HCT116 (cell line): ENCODE measurements at regions not wholly inside any gene's neighbourhood (a gene's known extent, or its start where the extent isn't known, plus 50 kb on each side); places are given as distances from the start of the nearest gene placed in this dataset.
"Not testable (repeated sequence)": the region's sequence is repeated elsewhere in the genome, so short reads cannot be mapped to it uniquely, and the experiment has no call there.

Experiments
- ATAC-seq: fragments of 200-7000 bp; cut with Tn5 transposase; 2 replicates; pipeline ENCODE4 v1.9.1; 2020; ENCODE audit warnings: mild to moderate bottlenecking, moderate library complexity
- BruUV-seq: library from RNA; stranded (reverse); fragments of 400-500 nt; replicated peaks from 2 replicates; lab custom pipeline; 2021; lab: Mats Ljungman, UMichigan
- CTCF ChIA-PET: fragments of 300-600 bp; sonication (Branson Sonifier 250); formaldehyde crosslinking; loops from one replicate; lab custom pipeline; 2021; ENCODE audit warnings: antibody characterized with exemption; lab: Charles Lee
- POLR2A ChIA-PET: fragments of 300-600, 350-600 bp; sonication (Branson Sonifier 250); formaldehyde crosslinking; loops from one replicate; lab custom pipeline; 2021; ENCODE audit warnings: antibody characterized with exemption; lab: Charles Lee
- RAD21 ChIA-PET, 2 experiments: fragments of 300-600 bp; sonication (Branson Sonifier 250); formaldehyde crosslinking; loops; one replicate each; lab custom pipeline; 2023; ENCODE audit warnings: low total read pairs in 2 of 2; ENCODE audit not compliant: uncharacterized antibody in 2 of 2, unreplicated experiment in 2 of 2, low non-redundant PET in 1 of 2; lab: Charles Lee
- DNase-seq: peaks from one replicate; pipeline ENCODE4 v3.0.0-alpha.2; 2010; ENCODE audit warnings: low read depth, low spot score
- H2AFZ ChIP-seq: fragments of 200-600 bp; shearing (Covaris generic), sonication (generic); 2 replicates; pipeline ENCODE4 v1.6.1; 2017; ENCODE audit warnings: low read depth, mixed run types, mixed read lengths, antibody characterized with exemption, low read length; ENCODE audit not compliant: poor library complexity, severe bottlenecking
- H3K27ac ChIP-seq: 2 replicates; pipeline ENCODE4 v1.5.1; 2012; ENCODE audit warnings: low read depth, low read length
- H3K27me3 ChIP-seq: fragments of 200-600 bp; sonication (generic); 2 replicates; pipeline ENCODE4 v1.6.1; 2016; ENCODE audit warnings: mixed run types, low read length, mixed read lengths; ENCODE audit not compliant: insufficient read depth
- H3K36me3 ChIP-seq, 2 experiments: fragments of 200-500 bp in 1 of 2; fragments of 200-600 bp in 1 of 2; sonication (Bioruptor generic) in 1 of 2; sonication (generic) in 1 of 2; 2 replicates each; pipeline versions ENCODE4 v1.5.1 to v1.6.1; 2014 to 2016; ENCODE audit warnings: low read length in 2 of 2, inconsistent platforms in 1 of 2, mixed read lengths in 1 of 2, mixed run types in 1 of 2; ENCODE audit not compliant: insufficient read depth in 2 of 2, control insufficient read depth in 1 of 2
- H3K4me1 ChIP-seq, 2 experiments: fragments of 200-600 bp in 1 of 2; sonication (generic) in 1 of 2; 2 replicates each; pipeline versions ENCODE4 v1.5.1 to v1.6.1; 2012 to 2017; ENCODE audit warnings: low read length in 2 of 2, inconsistent platforms in 1 of 2, mild to moderate bottlenecking in 1 of 2, mixed read lengths in 1 of 2, mixed run types in 1 of 2, moderate library complexity in 1 of 2; ENCODE audit not compliant: insufficient read depth in 2 of 2, control insufficient read depth in 1 of 2
- H3K4me2 ChIP-seq: fragments of 200-600 bp; sonication (generic); 2 replicates; pipeline ENCODE4 v1.6.1; 2017; ENCODE audit warnings: mixed run types, low read length, mixed read lengths
- H3K4me3 ChIP-seq, 2 experiments: fragments of 200-600 bp in 1 of 2; sonication (generic) in 1 of 2; replicated peaks in 1 of 2; 2 replicates each; pipeline ENCODE4 v1.5.1; 2011 to 2016; ENCODE audit warnings: low read length in 2 of 2, control low read depth in 1 of 2, low read depth in 1 of 2, mild to moderate bottlenecking in 1 of 2, mixed read lengths in 1 of 2, mixed run types in 1 of 2
- H3K79me2 ChIP-seq: fragments of 200-600 bp; sonication (generic); 2 replicates; pipeline ENCODE4 v1.6.1; 2017; ENCODE audit warnings: mild to moderate bottlenecking, mixed run types, low read length, moderate library complexity, mixed read lengths; ENCODE audit not compliant: insufficient read depth
- H3K9ac ChIP-seq: fragments of 200-600 bp; sonication (generic); 2 replicates; pipeline ENCODE4 v1.6.1; 2016; ENCODE audit warnings: low read length, mixed read lengths
- H3K9me2 ChIP-seq: fragments of 200-600 bp; sonication (generic), shearing (Covaris generic); 2 replicates; pipeline ENCODE4 v1.6.1; 2017; ENCODE audit warnings: mixed run types, mild to moderate bottlenecking, moderate library complexity; ENCODE audit not compliant: insufficient read depth
- H3K9me3 ChIP-seq, 2 experiments: fragments of 200-500 bp in 1 of 2; fragments of 200-600 bp in 1 of 2; sonication (Bioruptor generic) in 1 of 2; sonication (generic) in 1 of 2; 2 replicates each; pipeline ENCODE4 v1.6.1; 2014 to 2017; ENCODE audit warnings: low read length in 2 of 2, mixed read lengths in 2 of 2, inconsistent platforms in 1 of 2, low read depth in 1 of 2, mild to moderate bottlenecking in 1 of 2, mixed run types in 1 of 2, moderate library complexity in 1 of 2; ENCODE audit not compliant: control insufficient read depth in 1 of 2, insufficient read depth in 1 of 2
- H4K20me1 ChIP-seq: fragments of 200-600 bp; sonication (generic), shearing (Covaris generic); 2 replicates; pipeline ENCODE4 v1.6.1; 2017; ENCODE audit warnings: mixed run types, mild to moderate bottlenecking, moderate library complexity; ENCODE audit not compliant: insufficient read depth
- ATF3 ChIP-seq: IDR thresholded peaks from 2 replicates; pipeline ENCODE4 v1.6.1; 2012
- CEBPB ChIP-seq: IDR thresholded peaks from 2 replicates; pipeline ENCODE4 v1.6.1; 2012; ENCODE audit warnings: low read depth
- EZH2 ChIP-seq: fragments of 200-600 bp; sonication (generic); IDR thresholded peaks from 2 replicates; pipeline ENCODE4 v1.6.1; 2017; ENCODE audit warnings: antibody characterized with exemption, mixed run types
- EZH2phosphoT487 ChIP-seq: fragments of 200-600 bp; IDR thresholded peaks from 2 replicates; pipeline ENCODE4 v1.6.1; 2018; ENCODE audit warnings: antibody characterized with exemption, borderline replicate concordance
- POLR2A ChIP-seq: IDR thresholded peaks from 2 replicates; pipeline ENCODE4 v1.7.0; 2011; ENCODE audit warnings: borderline replicate concordance; ENCODE audit not compliant: insufficient read depth, insufficient read length; ENCODE audit errors: extremely low read depth
- RAD21 ChIP-seq: IDR thresholded peaks from 2 replicates; pipeline ENCODE4 v1.6.1; 2012; ENCODE audit warnings: low read depth, mild to moderate bottlenecking
- SIN3A ChIP-seq: IDR thresholded peaks from 2 replicates; pipeline ENCODE4 v1.6.1; 2012; ENCODE audit warnings: low read depth
- SP1 ChIP-seq: IDR thresholded peaks from 2 replicates; pipeline ENCODE4 v1.6.1; 2012; ENCODE audit warnings: low read depth
- SRF ChIP-seq: IDR thresholded peaks from 2 replicates; pipeline ENCODE4 v1.6.1; 2012; ENCODE audit warnings: low read depth
- TCF7L2 ChIP-seq: IDR thresholded peaks from 2 replicates; pipeline ENCODE4 v1.7.0; 2011; ENCODE audit warnings: borderline replicate concordance, inconsistent platforms; ENCODE audit not compliant: insufficient read depth, insufficient read length; ENCODE audit errors: extremely low read depth
- YY1 ChIP-seq: IDR thresholded peaks from 2 replicates; pipeline ENCODE4 v1.6.1; 2011; ENCODE audit warnings: low read length, low read depth, moderate library complexity, mild to moderate bottlenecking; ENCODE audit not compliant: insufficient replicate concordance; ENCODE audit errors: extremely low read depth
- ZNF274 ChIP-seq: fragments of 200-500 bp; sonication (Bioruptor generic); IDR thresholded peaks from 2 replicates; pipeline ENCODE4 v1.6.1; 2014; ENCODE audit warnings: mild to moderate bottlenecking, low read depth, low read length, inconsistent platforms
- intact Hi-C: fragments of 100-400 bp; cut with micrococcal nuclease; formaldehyde crosslinking; loops from 2 replicates; pipeline ENCODE4 v1.10.0; 2022
- TF ChIP-seq, protein P1 (sequence below): IDR thresholded peaks from 2 replicates; pipeline ENCODE4 v1.6.1; 2011; ENCODE audit warnings: mild to moderate bottlenecking, low read length, moderate library complexity; ENCODE audit not compliant: insufficient replicate concordance; ENCODE audit errors: extremely low read depth

DNA sequence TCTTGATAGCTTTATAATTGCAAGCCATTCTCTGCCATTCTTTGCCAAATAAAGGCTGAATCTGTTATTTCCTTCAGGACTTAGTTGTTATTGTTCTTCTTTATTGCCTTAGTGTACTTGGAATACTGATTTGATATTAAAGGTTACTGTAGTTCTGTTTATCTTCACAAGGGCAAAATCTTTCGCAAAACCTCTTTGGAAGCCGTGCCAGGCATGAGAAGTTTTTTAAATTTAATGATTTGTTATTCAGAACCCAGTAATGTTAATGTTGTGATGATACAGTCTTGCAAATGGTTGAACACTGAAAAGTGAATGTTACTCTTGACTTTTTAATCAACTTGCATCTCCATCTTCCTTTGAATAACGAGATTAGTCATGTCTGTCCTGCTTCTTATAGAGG, 1225.2 kb upstream of the GOT2 start:
- DNase-seq (no peak), ATAC-seq (no peak)
- H3K27ac ChIP-seq = no peak overlapping the region
- ChIA-PET CTCF (no interaction called here), RAD21 (no interaction called here), POLR2A (no interaction called here)
- no peak overlapping the region for H3K4me3 ChIP-seq
- BruUV-seq = no TSS peak
- H4K20me1 ChIP-seq = no peaks in the 10 kb centered on the region
- H3K27me3 ChIP-seq = no peaks in the 10 kb centered on the region
- no peaks in the 10 kb centered on the region for H3K9me2 ChIP-seq
- H3K9me3 ChIP-seq = peaks cover 0 to 15% of the 10 kb centered on the region in 2 experiments; a peak in 2 of 4 replicates
- no peaks in the 10 kb centered on the region for H3K36me3 ChIP-seq
- H3K79me2 ChIP-seq = no peaks in the 10 kb centered on the region
- no peak overlapping the region for H3K9ac ChIP-seq
- intact Hi-C loops = no loop called here
- H3K4me1 ChIP-seq = no peaks in the 10 kb centered on the region
- TF ChIP-seq YY1 (no peak), SIN3A (no peak), CEBPB (no peak), POLR2A (no peak), RAD21 (no peak), EZH2 (no peak)
- TF ChIP-seq, protein P1, sequence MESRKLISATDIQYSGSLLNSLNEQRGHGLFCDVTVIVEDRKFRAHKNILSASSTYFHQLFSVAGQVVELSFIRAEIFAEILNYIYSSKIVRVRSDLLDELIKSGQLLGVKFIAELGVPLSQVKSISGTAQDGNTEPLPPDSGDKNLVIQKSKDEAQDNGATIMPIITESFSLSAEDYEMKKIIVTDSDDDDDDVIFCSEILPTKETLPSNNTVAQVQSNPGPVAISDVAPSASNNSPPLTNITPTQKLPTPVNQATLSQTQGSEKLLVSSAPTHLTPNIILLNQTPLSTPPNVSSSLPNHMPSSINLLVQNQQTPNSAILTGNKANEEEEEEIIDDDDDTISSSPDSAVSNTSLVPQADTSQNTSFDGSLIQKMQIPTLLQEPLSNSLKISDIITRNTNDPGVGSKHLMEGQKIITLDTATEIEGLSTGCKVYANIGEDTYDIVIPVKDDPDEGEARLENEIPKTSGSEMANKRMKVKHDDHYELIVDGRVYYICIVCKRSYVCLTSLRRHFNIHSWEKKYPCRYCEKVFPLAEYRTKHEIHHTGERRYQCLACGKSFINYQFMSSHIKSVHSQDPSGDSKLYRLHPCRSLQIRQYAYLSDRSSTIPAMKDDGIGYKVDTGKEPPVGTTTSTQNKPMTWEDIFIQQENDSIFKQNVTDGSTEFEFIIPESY = no peak
- H3K4me2 ChIP-seq = no peak overlapping the region
- H2AFZ ChIP-seq = no peak overlapping the region

GRCh38 chr16:59950431-59950830, 1216.3 kb upstream of the GOT2 start:
- CTCF ChIA-PET = no interaction called here
- ATAC-seq (no peak), DNase-seq (no peak)

GRCh38 chr16:59944041-59944440, 1209.9 kb upstream of the GOT2 start:
- H3K79me2 ChIP-seq, H3K9ac ChIP-seq, H3K36me3 ChIP-seq, BruUV-seq, CTCF ChIA-PET, DNase-seq, H3K27me3 ChIP-seq, H3K4me1 ChIP-seq, ATAC-seq, POLR2A ChIA-PET, intact Hi-C loops, H3K4me3 ChIP-seq, H3K4me2 ChIP-seq, H3K9me2 ChIP-seq, RAD21 ChIA-PET, H3K27ac ChIP-seq, H2AFZ ChIP-seq, H4K20me1 ChIP-seq: not testable (repeated sequence)
- H3K9me3 ChIP-seq = peaks cover 11 to 17% of the 10 kb centered on the region in 2 experiments; a peak in 2 of 4 replicates

More at GRCh38 chr16:59950431-59950830, 1216.3 kb upstream of the GOT2 start:
- no peak overlapping the region for H3K4me3 ChIP-seq
- RAD21 ChIA-PET = no interaction called here
- H3K36me3 ChIP-seq = no peaks in the 10 kb centered on the region
- H3K79me2 ChIP-seq = no peaks in the 10 kb centered on the region
- H3K9me2 ChIP-seq = no peaks in the 10 kb centered on the region
- H3K4me1 ChIP-seq = no peaks in the 10 kb centered on the region
- no peaks in the 10 kb centered on the region for H3K27me3 ChIP-seq
- H3K27ac ChIP-seq = no peak overlapping the region
- peaks cover 12 to 36% of the 10 kb centered on the region in 2 experiments for H3K9me3 ChIP-seq
- no peak for TF ChIP-seq RAD21
- no peak for TF ChIP-seq ZNF274
- TF ChIP-seq SP1 = no peak
- no peak for TF ChIP-seq SRF
- TF ChIP-seq CEBPB = no peak
- TF ChIP-seq ATF3 = no peak
- no peak for TF ChIP-seq EZH2phosphoT487
- no peak for TF ChIP-seq TCF7L2
- H3K9ac ChIP-seq = no peak overlapping the region
- H4K20me1 ChIP-seq = no peaks in the 10 kb centered on the region
- no peak overlapping the region for H3K4me2 ChIP-seq
- H2AFZ ChIP-seq = no peak overlapping the region
- POLR2A ChIA-PET = no interaction called here
- no TSS peak for BruUV-seq
- intact Hi-C loops = no loop called here
